ENCODE measurements at regions not wholly inside any gene's neighbourhood (a gene's known extent, or its start where the extent isn't known, plus 50 kb on each side); places are given as distances from the start of the nearest gene placed in this dataset.

DNA sequence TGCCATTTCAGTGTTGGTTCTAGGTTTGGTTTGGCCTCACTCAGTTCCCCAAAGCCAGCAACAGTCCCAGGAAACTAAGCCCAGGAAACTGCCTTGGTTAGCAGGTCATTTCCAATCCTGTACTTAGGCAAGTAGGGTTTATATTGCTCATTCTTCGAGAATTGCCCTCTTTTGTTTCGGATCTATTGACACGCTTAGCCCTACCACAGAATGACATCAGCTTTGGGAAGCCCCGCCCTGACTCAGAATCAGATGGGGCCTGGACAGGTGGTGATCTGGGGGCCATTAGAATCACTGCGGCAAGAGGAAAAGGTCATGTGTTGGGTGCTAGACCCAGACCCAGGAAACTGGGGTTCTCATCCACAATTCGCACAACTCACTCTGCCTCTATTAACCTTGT is 578.2 kb downstream of the QKI start:
- Histone ChIP-seq H3K27me3 (replicated peaks; ENCODE audit: control insufficient read depth, insufficient read depth, low read length) (no peaks in the 10 kb centered on the region), H3K4me3 (ENCODE audit: low read depth, low read length) (no peak overlapping the region), H3K9me3 (no peaks in the 10 kb centered on the region), H3K4me1 (no peaks in the 10 kb centered on the region), H3K36me3 (ENCODE audit: control insufficient read depth, insufficient read depth, low read length) (no peaks in the 10 kb centered on the region)
- H3K4me1 Mint-ChIP-seq (ENCODE audit: low read depth, unreplicated experiment), result no peaks in the 10 kb centered on the region
- no TSS peak for BruUV-seq (replicated peaks)
- no peak for DNase-seq
- H3K27me3 Mint-ChIP-seq (ENCODE audit: insufficient read depth, unreplicated experiment), result no peaks in the 10 kb centered on the region
- H3K36me3 Mint-ChIP-seq (ENCODE audit: insufficient read depth, unreplicated experiment), result no peaks in the 10 kb centered on the region
- intact Hi-C loops (cut with micrococcal nuclease; ENCODE audit: unreplicated experiment), result no loop called here
- H3K27ac Mint-ChIP-seq (ENCODE audit: unreplicated experiment), result no peak overlapping the region
- no peak overlapping the region for H3K4me3 Mint-ChIP-seq (ENCODE audit: unreplicated experiment)
- no peak for TF ChIP-seq CTCF (IDR thresholded peaks at IDR 0.05; ENCODE audit: insufficient read depth in 1 of 2, low read depth in 1 of 2, low read length in 1 of 2, severe bottlenecking in 1 of 2, unreplicated experiment in 1 of 2)
- ChIA-PET POLR2A (no interaction called here), CTCF (no interaction called here)
- no peaks in the 10 kb centered on the region for H3K9me3 Mint-ChIP-seq (ENCODE audit: unreplicated experiment)

- Histone ChIP-seq H3K4me3 (ENCODE audit: low read depth, low read length) (no peak overlapping the region), H3K9me3 (no peaks in the 10 kb centered on the region), H3K4me1 (peaks cover under 1% of the 10 kb centered on the region; the same call in 1 of the 2 replicates), H3K36me3 (ENCODE audit: control insufficient read depth, insufficient read depth, low read length) (no peaks in the 10 kb centered on the region), H3K27me3 (replicated peaks; ENCODE audit: control insufficient read depth, insufficient read depth, low read length) (no peaks in the 10 kb centered on the region)
- Mint-ChIP-seq H3K36me3 (ENCODE audit: insufficient read depth, unreplicated experiment) (no peaks in the 10 kb centered on the region), H3K9me3 (ENCODE audit: unreplicated experiment) (no peaks in the 10 kb centered on the region), H3K27ac (ENCODE audit: unreplicated experiment) (no peak overlapping the region), H3K27me3 (ENCODE audit: insufficient read depth, unreplicated experiment) (no peaks in the 10 kb centered on the region), H3K4me1 (ENCODE audit: low read depth, unreplicated experiment) (no peaks in the 10 kb centered on the region), H3K4me3 (ENCODE audit: unreplicated experiment) (no peak overlapping the region)
- no peak for TF ChIP-seq CTCF (IDR thresholded peaks at IDR 0.05; ENCODE audit: insufficient read depth in 1 of 2, low read depth in 1 of 2, low read length in 1 of 2, severe bottlenecking in 1 of 2, unreplicated experiment in 1 of 2)
- CTCF ChIA-PET, result no interaction called here
- DNase-seq, result no peak
- BruUV-seq (replicated peaks), result no TSS peak
- POLR2A ChIA-PET, result no interaction called here
- intact Hi-C loops (cut with micrococcal nuclease; ENCODE audit: unreplicated experiment), result no loop called here
Measured at GRCh38 chr6:163992056-163992455, 577.5 kb downstream of the QKI start.

DNA sequence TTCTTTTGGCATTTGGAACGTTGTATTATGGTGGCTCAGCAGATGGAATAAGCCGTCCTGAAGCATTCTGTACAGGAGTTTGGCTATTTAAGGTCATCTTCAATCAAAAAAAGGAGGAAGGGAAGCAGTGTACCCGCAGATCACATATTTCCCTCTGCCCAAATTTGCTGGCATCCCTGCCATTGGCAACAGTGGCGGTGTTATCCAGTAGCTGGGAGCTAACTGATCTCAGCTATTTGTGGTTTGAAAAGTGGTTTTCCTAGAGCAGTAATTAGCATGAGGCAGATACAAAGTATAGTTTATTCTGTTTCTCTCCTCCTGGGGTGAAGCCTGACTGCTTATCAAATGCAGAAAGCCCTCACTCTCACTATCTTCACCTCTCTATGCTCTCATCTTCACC is 576.8 kb downstream of the QKI start:
- intact Hi-C loops (cut with micrococcal nuclease; ENCODE audit: unreplicated experiment), result no loop called here
- Histone ChIP-seq H3K27me3 (replicated peaks; ENCODE audit: control insufficient read depth, insufficient read depth, low read length) (no peaks in the 10 kb centered on the region), H3K4me1 (peaks cover 8% of the 10 kb centered on the region), H3K4me3 (ENCODE audit: low read depth, low read length) (no peak overlapping the region), H3K36me3 (ENCODE audit: control insufficient read depth, insufficient read depth, low read length) (no peaks in the 10 kb centered on the region), H3K9me3 (no peaks in the 10 kb centered on the region)
- Mint-ChIP-seq H3K36me3 (ENCODE audit: insufficient read depth, unreplicated experiment) (no peaks in the 10 kb centered on the region), H3K9me3 (ENCODE audit: unreplicated experiment) (no peaks in the 10 kb centered on the region), H3K27ac (ENCODE audit: unreplicated experiment) (no peak overlapping the region), H3K4me1 (ENCODE audit: low read depth, unreplicated experiment) (peaks cover 4% of the 10 kb centered on the region), H3K4me3 (ENCODE audit: unreplicated experiment) (no peak overlapping the region), H3K27me3 (ENCODE audit: insufficient read depth, unreplicated experiment) (no peaks in the 10 kb centered on the region)
- no peak for TF ChIP-seq CTCF (IDR thresholded peaks at IDR 0.05; ENCODE audit: insufficient read depth in 1 of 2, low read depth in 1 of 2, low read length in 1 of 2, severe bottlenecking in 1 of 2, unreplicated experiment in 1 of 2)
- no TSS peak for BruUV-seq (replicated peaks)
- ChIA-PET POLR2A (no interaction called here), CTCF (no interaction called here)
- no peak for DNase-seq

All from Caco-2 (cell line).